SW 1271 (cell line): ENCODE measurements at regions not wholly inside any gene's neighbourhood (a gene's known extent, or its start where the extent isn't known, plus 50 kb on each side); places are given as distances from the start of the nearest gene placed in this dataset.

Source experiments
- DNase-seq, 2 experiments: peaks; one replicate each; lab custom pipeline; 2025; lab: John Stamatoyannopoulos, UW

DNA sequence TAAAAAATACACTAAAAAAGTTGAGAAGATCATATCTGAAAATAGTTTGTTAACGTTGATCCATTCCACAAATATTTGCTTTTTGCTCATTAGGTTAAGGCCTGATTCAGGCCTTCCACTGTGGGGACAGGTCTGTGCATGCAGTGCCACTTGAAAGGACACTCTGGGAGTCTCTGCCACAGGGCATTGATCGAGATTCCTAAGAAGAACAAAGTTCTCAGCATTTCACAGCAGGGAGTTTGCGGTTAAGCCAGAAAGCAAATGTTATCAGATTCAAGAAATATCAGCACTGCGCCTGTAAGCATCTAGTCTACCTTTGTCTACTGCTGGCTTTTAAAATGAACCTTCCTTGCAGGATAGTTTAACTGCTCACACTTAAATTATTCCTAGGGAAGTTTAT is 62.2 kb upstream of the TNIP3 start:
- no peak for DNase-seq

GRCh38 chr4:121221608-121222007 is 57.5 kb upstream of the TNIP3 start:
- no peak for DNase-seq

- no peak for DNase-seq
Measured at GRCh38 chr4:121221201-121221600, 57.1 kb upstream of the TNIP3 start.

DNA sequence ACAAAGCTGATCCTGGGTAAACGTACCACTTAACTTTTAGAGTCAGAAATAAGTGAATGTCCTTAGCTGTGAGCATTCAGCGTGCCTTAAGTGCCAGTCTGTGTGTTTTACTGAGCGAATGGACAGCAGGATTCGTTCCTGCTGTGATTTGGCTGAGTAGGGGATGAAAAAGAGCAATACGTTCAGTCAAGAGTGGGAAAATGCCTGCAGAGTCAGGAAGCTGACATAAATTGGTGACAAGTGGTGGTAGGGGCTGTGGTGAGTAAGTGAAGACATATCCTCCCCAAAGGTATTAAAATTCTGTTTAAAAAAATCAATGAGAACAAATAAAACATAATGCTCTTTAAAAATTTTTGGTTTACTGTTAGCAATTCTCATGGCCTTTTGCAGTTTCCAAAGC is 56.6 kb upstream of the TNIP3 start:
- no peak for DNase-seq

GRCh38 chr4:121219227-121219626 is 55.1 kb upstream of the TNIP3 start:
- no peak for DNase-seq

DNA sequence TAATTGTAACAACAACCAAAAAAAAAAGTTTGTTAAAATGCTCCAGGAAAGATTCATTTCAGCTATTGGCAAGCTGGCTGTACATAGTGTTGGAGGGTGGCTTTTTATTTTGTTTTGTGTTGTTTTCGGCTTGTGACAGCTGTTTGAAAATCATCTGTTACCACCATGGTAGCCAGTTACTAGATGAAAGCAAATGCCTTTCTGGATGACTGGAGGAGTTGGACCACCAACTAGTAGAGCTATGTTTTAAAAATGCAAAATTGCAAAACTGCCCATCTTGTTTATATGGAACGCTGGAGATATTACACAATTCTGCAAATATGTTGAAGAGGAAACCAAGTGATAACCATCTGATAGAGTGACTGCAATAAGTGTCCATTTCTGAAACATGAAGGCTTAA is 53.2 kb upstream of the TNIP3 start:
- no peak for DNase-seq

GRCh38 chr4:121216461-121216860 is 52.3 kb upstream of the TNIP3 start:
- no peak for DNase-seq

DNA sequence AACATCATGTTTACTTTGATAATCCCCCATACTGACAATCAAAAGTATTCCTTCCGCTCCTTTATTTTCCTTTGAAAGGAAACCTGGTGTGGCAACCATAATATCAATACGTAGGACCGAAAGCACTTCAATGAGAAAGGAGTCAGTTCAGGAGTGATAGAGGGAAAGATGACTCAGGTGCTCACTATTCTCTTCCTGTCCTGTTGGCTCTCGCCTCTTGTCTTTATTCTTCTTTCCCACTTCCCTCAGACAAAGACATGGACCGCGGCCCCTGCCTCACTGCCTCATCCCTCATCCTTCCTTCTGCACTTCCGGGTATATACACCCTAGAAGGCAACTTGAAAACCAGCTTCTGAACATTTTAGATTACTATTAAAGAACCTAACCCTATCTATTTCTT is 49.8 kb upstream of the TNIP3 start:
- no peak for DNase-seq
